ENCODE measurements at regions not wholly inside any gene's neighbourhood (a gene's known extent, or its start where the extent isn't known, plus 50 kb on each side); places are given as distances from the start of the nearest gene placed in this dataset.

GRCh38 chr1:60136395-60136794, 62.8 kb upstream of the C1orf87 start:
- TF ChIP-seq EZH2 (IDR thresholded peaks at IDR 0.05; ENCODE audit: low read length, missing control alignments) (no peak), CTCF (conservative IDR thresholded peaks at IDR 0.05 in 1 of 2, IDR thresholded peaks at IDR 0.05 in 1 of 2; ENCODE audit: low read depth in 1 of 2, low read length in 2 of 2) (no peak)

Data from fibroblast of lung (primary cell).